LNCaP clone FGC (cell line): ENCODE measurements at regions not wholly inside any gene's neighbourhood (a gene's known extent, or its start where the extent isn't known, plus 50 kb on each side); places are given as distances from the start of the nearest gene placed in this dataset.

Experiments
- DNase-seq: peaks from one replicate; pipeline ENCODE4 v3.0.0-alpha.2; 2011; ENCODE audit warnings: low read depth
- H3K4me3 ChIP-seq: 2 replicates; pipeline ENCODE4 v1.5.1; 2011; ENCODE audit warnings: mild to moderate bottlenecking, low read depth, low read length, control low read depth
- CTCF ChIP-seq: IDR thresholded peaks from 2 replicates; pipeline ENCODE4 v1.5.1; 2012; ENCODE audit warnings: mild to moderate bottlenecking; ENCODE audit not compliant: control insufficient read depth, insufficient read depth; ENCODE audit errors: extremely low read depth

DNA sequence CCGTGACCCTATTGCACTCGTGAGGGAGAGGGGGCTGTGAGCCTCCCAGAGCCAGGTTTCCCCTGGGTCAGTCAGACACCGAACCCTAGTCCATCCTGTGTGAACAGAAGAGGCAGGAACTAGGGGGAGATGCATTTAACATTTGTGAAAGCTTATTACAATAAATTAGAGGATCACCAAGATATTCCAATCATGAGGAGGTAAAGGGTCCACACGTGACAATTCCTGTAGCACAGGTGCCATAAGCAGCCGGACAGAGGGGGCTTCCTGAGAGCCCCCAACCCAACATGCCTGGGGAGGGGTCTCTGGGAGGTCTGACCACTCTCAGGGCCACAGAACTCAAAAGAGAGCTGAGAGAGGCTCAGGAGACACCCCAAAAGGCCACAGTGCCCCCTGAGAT is 93.3 kb downstream of the KCNF1 start:
- no peak for DNase-seq
- no peak overlapping the region for H3K4me3 ChIP-seq
- TF ChIP-seq CTCF, result no peak

DNA sequence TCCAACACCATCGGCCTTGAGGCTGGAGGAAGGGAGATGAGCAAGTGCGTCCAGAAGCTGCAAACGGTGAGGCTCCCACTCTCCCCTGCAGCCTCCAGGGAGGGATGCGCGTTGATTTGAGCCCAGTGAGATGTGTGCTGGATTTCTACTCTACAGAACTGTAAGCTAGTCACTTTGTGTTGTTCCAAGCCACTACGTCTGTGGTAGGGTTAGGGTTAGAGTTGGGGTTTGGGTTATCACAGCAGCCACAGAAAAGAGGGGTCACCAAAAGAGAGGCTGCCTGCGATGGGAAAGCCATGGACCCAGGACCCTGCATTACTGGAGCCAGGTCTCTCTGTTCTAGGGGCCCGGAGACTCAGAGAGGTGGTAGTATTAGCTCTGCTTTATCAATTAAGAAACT is 94.5 kb downstream of the KCNF1 start:
- TF ChIP-seq CTCF, result no peak
- no peak for DNase-seq
- H3K4me3 ChIP-seq, result no peak overlapping the region

GRCh38 chr2:11007331-11008264 is 95.9 kb downstream of the KCNF1 start:
- DNase-seq, result no peak
- no peak for TF ChIP-seq CTCF

DNA sequence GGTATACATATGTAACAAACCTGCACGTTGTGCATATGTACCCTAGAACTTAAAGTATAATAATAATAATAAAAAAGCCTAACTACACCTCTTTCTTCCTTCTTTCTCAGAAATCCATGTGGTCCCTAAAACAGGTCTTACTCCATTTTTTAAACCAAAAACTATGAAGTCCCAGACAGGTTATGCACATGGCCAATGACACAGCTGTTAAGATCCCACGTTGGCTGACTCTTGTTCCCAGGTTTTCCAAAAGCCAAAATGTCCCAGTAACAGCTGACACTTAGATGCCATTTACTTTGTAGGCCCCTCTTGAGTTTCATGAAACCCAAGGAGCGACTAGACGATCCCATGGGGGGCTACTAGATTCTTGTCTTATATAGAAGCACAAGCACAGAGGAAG is 97.0 kb downstream of the KCNF1 start:
- DNase-seq, result no peak
- H3K4me3 ChIP-seq, result no peak overlapping the region
- TF ChIP-seq CTCF, result no peak

More at GRCh38 chr2:11007331-11008264, 95.9 kb downstream of the KCNF1 start:
- no peak overlapping the region for H3K4me3 ChIP-seq

DNA sequence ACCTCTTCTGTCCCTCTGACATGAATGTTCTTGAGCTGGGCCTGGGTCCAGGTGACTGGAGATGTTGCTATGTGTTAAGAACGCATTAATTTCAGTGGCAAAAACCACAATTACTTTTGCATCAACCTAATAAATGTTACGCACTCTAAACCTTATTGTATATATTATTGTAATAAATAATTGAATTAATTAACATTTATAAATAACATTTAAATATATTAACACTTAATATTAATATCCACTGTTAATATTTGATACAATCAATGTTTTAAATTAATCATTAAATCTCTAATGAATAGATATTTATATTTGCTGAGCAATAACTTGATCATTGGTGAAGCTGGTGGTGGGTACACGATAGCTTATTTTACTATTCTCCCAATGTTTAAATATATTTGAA is 97.4 kb downstream of the KCNF1 start:
- no peak overlapping the region for H3K4me3 ChIP-seq
- TF ChIP-seq CTCF, result no peak
- no peak for DNase-seq

DNA sequence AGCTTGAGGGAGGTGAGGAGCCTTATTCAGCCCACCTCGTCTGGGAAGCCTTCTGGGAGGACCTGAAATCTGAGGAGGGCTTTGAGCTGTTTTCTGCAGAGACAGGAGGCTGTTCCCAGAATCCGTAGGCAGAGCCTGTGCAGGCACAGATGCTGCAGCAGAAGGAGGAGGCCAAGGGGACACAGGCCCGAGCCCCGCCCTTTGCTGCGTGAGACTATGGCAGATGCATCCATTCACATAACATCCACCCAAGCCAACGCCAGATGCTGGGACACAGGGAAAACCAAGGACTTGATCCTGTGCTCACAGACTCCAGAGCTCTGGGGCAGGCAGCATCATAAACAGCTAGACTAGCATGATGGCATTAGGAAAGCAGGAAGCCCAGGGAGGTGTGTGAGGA is 98.2 kb downstream of the KCNF1 start:
- no peak overlapping the region for H3K4me3 ChIP-seq
- no peak for DNase-seq
- TF ChIP-seq CTCF, result no peak

- no peak for TF ChIP-seq CTCF
- no peak for DNase-seq
- no peak overlapping the region for H3K4me3 ChIP-seq
These were observed 99.6 kb downstream of the KCNF1 start for GRCh38 chr2:11011359-11011758.
